ENCODE measurements at regions not wholly inside any gene's neighbourhood (a gene's known extent, or its start where the extent isn't known, plus 50 kb on each side); places are given as distances from the start of the nearest gene placed in this dataset.

DNA sequence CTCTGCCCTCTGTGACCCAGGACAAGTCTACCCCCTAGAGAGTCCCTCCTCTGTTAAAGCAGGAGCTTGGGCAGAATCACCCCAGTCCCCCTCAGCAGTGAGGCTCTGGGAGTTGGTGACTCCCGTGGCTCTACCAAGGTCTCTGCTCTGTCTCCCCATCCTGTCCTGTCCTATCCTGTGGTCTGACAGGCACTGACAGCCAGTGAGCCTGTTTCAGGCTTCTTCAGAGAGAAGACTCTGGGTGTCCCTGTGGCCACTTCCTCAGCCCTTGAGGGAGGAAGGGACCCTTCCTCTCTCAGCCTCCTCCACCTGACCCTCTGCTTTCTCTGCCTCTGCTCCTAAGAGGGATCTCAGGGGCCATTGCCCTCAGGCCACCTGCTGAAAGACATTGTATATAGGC is 148.7 kb downstream of the FCRL5 start:
- TF ChIP-seq, protein P1, sequence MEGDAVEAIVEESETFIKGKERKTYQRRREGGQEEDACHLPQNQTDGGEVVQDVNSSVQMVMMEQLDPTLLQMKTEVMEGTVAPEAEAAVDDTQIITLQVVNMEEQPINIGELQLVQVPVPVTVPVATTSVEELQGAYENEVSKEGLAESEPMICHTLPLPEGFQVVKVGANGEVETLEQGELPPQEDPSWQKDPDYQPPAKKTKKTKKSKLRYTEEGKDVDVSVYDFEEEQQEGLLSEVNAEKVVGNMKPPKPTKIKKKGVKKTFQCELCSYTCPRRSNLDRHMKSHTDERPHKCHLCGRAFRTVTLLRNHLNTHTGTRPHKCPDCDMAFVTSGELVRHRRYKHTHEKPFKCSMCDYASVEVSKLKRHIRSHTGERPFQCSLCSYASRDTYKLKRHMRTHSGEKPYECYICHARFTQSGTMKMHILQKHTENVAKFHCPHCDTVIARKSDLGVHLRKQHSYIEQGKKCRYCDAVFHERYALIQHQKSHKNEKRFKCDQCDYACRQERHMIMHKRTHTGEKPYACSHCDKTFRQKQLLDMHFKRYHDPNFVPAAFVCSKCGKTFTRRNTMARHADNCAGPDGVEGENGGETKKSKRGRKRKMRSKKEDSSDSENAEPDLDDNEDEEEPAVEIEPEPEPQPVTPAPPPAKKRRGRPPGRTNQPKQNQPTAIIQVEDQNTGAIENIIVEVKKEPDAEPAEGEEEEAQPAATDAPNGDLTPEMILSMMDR (IDR thresholded peaks at IDR 0.05; ENCODE audit: insufficient read depth, low read depth, low read length) = no peak
- TF ChIP-seq EZH2 (IDR thresholded peaks at IDR 0.05; ENCODE audit: insufficient read depth, low read length) = no peak
